Heart right ventricle (tissue), 16 donors: ENCODE measurements at regions not wholly inside any gene's neighbourhood (a gene's known extent, or its start where the extent isn't known, plus 50 kb on each side); places are given as distances from the start of the nearest gene placed in this dataset.

Source experiments
- ATAC-seq, 8 donors: fragments of 200-7000 bp; cut with Tn5 transposase; one replicate each; pipeline ENCODE4 v1.9.1; 2020; ENCODE audit warnings: mild to moderate bottlenecking in 8 of 8, moderate library complexity in 8 of 8, moderate number of reproducible peaks in 1 of 8
- DNase-seq, 2 donors: peaks; one replicate each; pipeline ENCODE4 v3.0.0-alpha.2; 2020
- H3K27ac ChIP-seq, 10 donors: fragments of 200-600 bp; sonication (generic) in 2 of 10; one replicate each; pipeline versions ENCODE4 v1.5.0 to v1.8.0; 2020 to 2022; ENCODE audit warnings: mild to moderate bottlenecking in 3 of 10
- H3K27me3 ChIP-seq, 7 donors: fragments of 200-600 bp; one replicate each; pipeline ENCODE4 v1.8.0; 2021 to 2022; ENCODE audit warnings: mild to moderate bottlenecking in 2 of 7
- H3K36me3 ChIP-seq, 9 donors: fragments of 200-600 bp; sonication (generic) in 1 of 9; one replicate each; pipeline versions ENCODE4 v1.5.0 to v1.8.0; 2020 to 2022; ENCODE audit warnings: mild to moderate bottlenecking in 2 of 9
- H3K4me1 ChIP-seq, 9 donors: fragments of 200-600 bp; sonication (generic) in 1 of 9; one replicate each; pipeline versions ENCODE4 v1.5.0 to v1.8.0; 2020 to 2022; ENCODE audit warnings: mild to moderate bottlenecking in 4 of 9
- H3K4me3 ChIP-seq, 10 donors: fragments of 200-600 bp; sonication (generic) in 2 of 10; one replicate each; pipeline versions ENCODE4 v1.5.0 to v1.8.0; 2020 to 2022; ENCODE audit warnings: mild to moderate bottlenecking in 7 of 10, moderate library complexity in 2 of 10
- H3K9me3 ChIP-seq, 11 donors: fragments of 200-600 bp in 10 of 11; sonication (generic) in 2 of 11; one replicate each; pipeline versions ENCODE4 v1.5.0 to v1.8.0; 2013 to 2022; ENCODE audit warnings: mild to moderate bottlenecking in 2 of 11, control low read depth in 1 of 11, moderate library complexity in 1 of 11
- CTCF ChIP-seq, 9 donors: fragments of 200-600 bp; sonication (generic) in 2 of 9; IDR thresholded peaks; one replicate each; pipeline versions ENCODE4 v1.5.0 to v1.8.0; 2021 to 2022; ENCODE audit warnings: antibody characterized with exemption in 9 of 9, mild to moderate bottlenecking in 5 of 9, moderate library complexity in 1 of 9
- WGBS, 2 donors: extraction: QIAGEN DNeasy Blood & Tissue Kit; methylation state at CpG; one replicate each; pipeline ENCODE4 v1.1.7; 2013; ENCODE audit warnings: inconsistent platforms in 1 of 2; 5-methylcytosine and 5-hydroxymethylcytosine counted together
- intact Hi-C, 10 donors: fragments of 100-400 bp; cut with DNase I; formaldehyde crosslinking; loops; one replicate each; pipeline versions ENCODE4 v1.11.1 to v1.14.2; 2022
- donor health status: Arrhythmogenic right ventricular cardiomyopathy.
- donor health status: ischemic (EF 13 %, LVEDD 7.1; RV severe dilation, severe dysfunction).
- donor health status: healthy with polysubstance abuse.
- donor health status: DM: no; HTN: yes; CAD: no.
- donor health status: DM: no; HTN: no; CAD: no.
- donor health status: ischemic (EF 25% LVEDD 6.9; RV normal size, moderate dysfunction).
- donor health status: ischemic (EF 25% LVEDD 5.7; RV mildly dilated, moderate dysfunction).
- donor health status: healthy.
- donor health status: DM: yes; HTN: yes; CAD: no.
- donor health status: Ischemic cardiomyopathy.
- donor health status: ischemic (EF 35%, LVEDD 5.7; RV mildly dilated, moderate dysfunction).
- donor health status: nonischemic (EF 11% LVEDD 7.7; RV severe dilation, severe dysfunction).
- donor health status: DM: yes; HTN: yes; CAD: no.
- donor health status: PGD.
- donor health status: ischemic (EF 29% LVEDD 5.4; RV normal size, mild dysfunction).
- donor health status: nonischemic (EF 23%, LVEDD 6.1; RV moderate dilation, normal function).

- peak in 1 of 8 donors; percentile 33 for ATAC-seq
- H3K27ac ChIP-seq, result no peak overlapping the region
- H3K36me3 ChIP-seq, result no peaks in the 10 kb centered on the region
- no peak for TF ChIP-seq CTCF (IDR thresholded peaks at IDR 0.05)
- peaks cover 0 to 4% (median 0%) of the 10 kb centered on the region in 9 donors for H3K4me1 ChIP-seq
- DNase-seq, result no peak
- peaks cover 0 to 12% (median 0%) of the 10 kb centered on the region in 7 donors for H3K27me3 ChIP-seq
- no peak overlapping the region for H3K4me3 ChIP-seq
- 45 to 58% methylated on average over 3 of the region's 3 CpGs for WGBS, 2 donors
- H3K9me3 ChIP-seq, result no peaks in the 10 kb centered on the region
- intact Hi-C loops, result no loop called here
Measured at GRCh38 chr2:18180912-18181311, 302.4 kb downstream of the KCNS3 start.

- Histone ChIP-seq H3K27me3 (peaks cover 0 to 7% (median 0%) of the 10 kb centered on the region in 7 donors), H3K9me3 (no peaks in the 10 kb centered on the region), H3K4me3 (no peak overlapping the region), H3K27ac (no peak overlapping the region), H3K4me1 (peaks cover 0 to 4% (median 0%) of the 10 kb centered on the region in 9 donors), H3K36me3 (no peaks in the 10 kb centered on the region)
- intact Hi-C loops, result no loop called here
- DNase-seq, result no peak
- 80 to 81% methylated on average over 3 of the region's 3 CpGs for WGBS, 2 donors
- no peak for TF ChIP-seq CTCF (IDR thresholded peaks at IDR 0.05)
- no peak for ATAC-seq
Measured at GRCh38 chr2:18180031-18180610, 301.7 kb downstream of the KCNS3 start.

- intact Hi-C loops, result loop anchor here in 6 of 10 donors (1.0 to 10.0 kb wide), 4 partner anchors 324 to 328 kb away; no protein-coding TSS in a partner anchor
- H3K9me3 ChIP-seq, result no peaks in the 10 kb centered on the region
- 27 to 37% methylated on average over 1 of the region's 1 CpG for WGBS, 2 donors
- peaks cover 0 to 4% (median 0%) of the 10 kb centered on the region in 9 donors for H3K4me1 ChIP-seq
- H3K36me3 ChIP-seq, result no peaks in the 10 kb centered on the region
- no peak overlapping the region for H3K4me3 ChIP-seq
- ATAC-seq, result peak in 2 of 8 donors; percentile 60 to 71
- DNase-seq, result peak in 1 of 2 donors; percentile 9
- no peaks in the 10 kb centered on the region for H3K27me3 ChIP-seq
- no peak overlapping the region for H3K27ac ChIP-seq
- TF ChIP-seq CTCF (IDR thresholded peaks at IDR 0.05), result peak; percentile 47 to 83 (median 77)
Measured at GRCh38 chr2:18178736-18179349, 300.4 kb downstream of the KCNS3 start.

- H3K4me1 ChIP-seq, result peaks cover 0 to 4% (median 0%) of the 10 kb centered on the region in 9 donors
- H3K9me3 ChIP-seq, result no peaks in the 10 kb centered on the region
- intact Hi-C loops, result loop anchor here in 4 of 10 donors (5.0 to 10.0 kb wide), 2 partner anchors 322 to 324 kb away; no protein-coding TSS in a partner anchor
- no peak for DNase-seq
- no peaks in the 10 kb centered on the region for H3K27me3 ChIP-seq
- H3K4me3 ChIP-seq, result no peak overlapping the region
- H3K36me3 ChIP-seq, result no peaks in the 10 kb centered on the region
- WGBS, 2 donors, result 81 to 83% methylated on average over 2 of the region's 2 CpGs
- TF ChIP-seq CTCF (IDR thresholded peaks at IDR 0.05), result no peak
- no peak for ATAC-seq
- H3K27ac ChIP-seq, result no peak overlapping the region
Measured at GRCh38 chr2:18176679-18177215, 298.3 kb downstream of the KCNS3 start.
